Activated naive CD4-positive, alpha-beta T cell treated with anti-CD3 and anti-CD28 coated beads, Interleukin-2, amount 50 U/mL, for 72 hours (primary cell): ENCODE measurements at regions not wholly inside any gene's neighbourhood (a gene's known extent, or its start where the extent isn't known, plus 50 kb on each side); places are given as distances from the start of the nearest gene placed in this dataset.
"Not testable (repeated sequence)": the region's sequence is repeated elsewhere in the genome, so short reads cannot be mapped to it uniquely, and the experiment has no call there.

ENCODE experiments used
- ATAC-seq, 2 donors: fragments of 150-1000 bp; cut with Tn5 transposase; 2 replicates each; pipeline ENCODE4 v1.10.0; 2021; ENCODE audit warnings: mild to moderate bottlenecking in 2 of 2, moderate library complexity in 2 of 2
- DNase-seq, 2 donors: peaks; one replicate each; pipeline ENCODE4 v3.0.0; 2021 to 2022; ENCODE audit warnings: low spot score in 2 of 2
- H3K27ac Mint-ChIP-seq, 2 donors: one replicate each; pipeline ENCODE4 v1.8.0; 2022; ENCODE audit warnings: mild to moderate bottlenecking in 2 of 2, mixed read lengths in 2 of 2
- H3K36me3 Mint-ChIP-seq, 2 donors: one replicate each; pipeline ENCODE4 v1.8.0; 2022; ENCODE audit warnings: mixed read lengths in 2 of 2
- H3K9me3 Mint-ChIP-seq, 2 donors: one replicate each; pipeline ENCODE4 v1.8.0; 2022; ENCODE audit warnings: mixed read lengths in 2 of 2

DNA sequence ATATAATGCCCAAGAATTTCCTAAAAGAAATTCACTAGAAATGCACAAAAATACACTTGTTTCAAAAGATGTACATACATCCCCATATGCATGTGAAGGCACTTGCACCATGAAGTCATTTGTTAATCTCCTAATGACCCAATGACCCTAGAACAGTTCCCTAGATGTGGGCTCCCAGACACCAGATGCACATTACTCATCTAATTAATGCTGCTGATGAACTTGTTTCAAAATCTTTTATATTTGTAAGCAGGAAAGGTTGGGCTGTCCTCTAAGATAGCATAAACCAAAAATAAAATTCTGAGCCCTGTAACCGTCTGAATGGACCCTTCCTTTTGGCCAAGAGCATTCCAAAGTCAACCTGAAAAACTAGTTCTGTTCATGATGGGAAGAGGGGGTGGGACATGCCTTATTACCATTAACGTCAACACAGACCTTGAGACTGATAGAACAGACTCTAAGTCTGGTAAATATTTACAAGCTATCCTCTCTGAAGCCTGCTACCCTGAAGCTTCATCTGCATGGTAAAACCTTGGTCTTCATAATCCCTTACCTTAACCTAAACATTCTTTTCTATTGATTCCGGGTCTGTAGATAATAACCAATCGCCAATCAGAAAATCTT is 91.0 kb upstream of the DAPK1 start:
- Mint-ChIP-seq H3K9me3 (no peaks in the 10 kb centered on the region), H3K36me3 (no peaks in the 10 kb centered on the region), H3K27ac (no peak overlapping the region)
- no peak for DNase-seq
- ATAC-seq, result no peak

DNA sequence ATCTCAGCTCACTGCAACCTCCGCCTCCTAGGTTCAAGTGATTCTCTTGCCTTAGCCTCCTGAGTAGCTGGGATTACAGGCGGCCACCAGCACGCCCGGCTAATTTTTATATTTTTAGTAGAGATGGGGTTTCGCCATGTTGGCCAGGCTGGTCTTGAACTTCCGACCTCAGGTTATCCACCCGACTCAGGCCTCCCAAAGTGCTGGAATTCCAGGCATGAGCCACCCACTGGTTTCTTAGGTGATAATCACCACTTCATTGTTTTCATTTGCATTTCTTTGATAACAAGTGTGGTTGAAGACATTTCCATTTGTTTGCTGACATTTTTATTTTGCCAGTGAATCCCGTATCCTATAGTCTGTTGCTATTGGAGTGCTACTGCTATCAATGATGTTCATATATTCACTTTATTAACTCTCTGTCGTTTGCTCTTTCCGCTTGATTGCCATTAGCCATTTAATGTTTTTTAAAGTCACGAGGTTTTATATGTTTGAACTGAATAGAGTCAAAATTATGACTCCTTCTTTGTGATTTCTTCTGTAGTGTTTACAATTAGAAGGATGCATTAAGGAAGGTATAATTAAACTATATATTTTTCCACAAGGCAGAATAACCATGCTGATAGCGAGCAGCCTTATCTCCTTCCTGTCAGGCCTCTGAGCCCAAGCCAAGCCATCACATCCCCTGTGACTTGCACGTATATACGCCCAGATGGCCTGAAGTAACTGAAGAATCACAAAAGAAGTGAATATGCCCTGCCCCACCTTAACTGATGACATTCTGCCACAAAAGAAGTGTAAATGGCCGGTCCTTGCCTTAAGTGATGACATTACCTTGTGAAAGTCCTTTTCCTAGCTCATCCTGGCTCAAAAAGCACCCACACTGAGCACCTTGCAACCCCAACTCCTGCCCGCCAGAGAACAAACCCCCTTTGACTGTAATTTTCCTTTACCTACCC is 87.3 kb upstream of the DAPK1 start:
- DNase-seq, H3K36me3 Mint-ChIP-seq, H3K27ac Mint-ChIP-seq, ATAC-seq, H3K9me3 Mint-ChIP-seq: not testable (repeated sequence)

DNA sequence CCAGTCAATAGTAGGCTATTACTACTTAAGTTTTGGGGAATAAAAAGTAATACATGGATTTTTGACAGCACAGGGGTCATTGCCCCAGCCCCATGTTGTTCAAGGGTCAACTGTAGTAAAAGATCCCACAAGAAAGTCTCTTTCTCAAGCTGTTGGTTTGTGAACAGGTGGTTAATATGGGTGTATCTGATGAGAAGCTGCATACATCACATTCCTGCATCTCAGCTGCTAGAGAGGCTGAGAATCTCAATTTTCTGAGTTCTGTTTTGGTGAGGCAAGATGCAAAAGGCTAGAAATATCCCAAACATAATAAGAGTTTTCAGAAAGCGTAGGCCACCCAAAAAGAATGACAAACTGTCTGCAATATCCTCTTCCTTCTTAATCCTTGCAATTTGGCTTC is 76.8 kb upstream of the DAPK1 start:
- no peak overlapping the region for H3K27ac Mint-ChIP-seq
- ATAC-seq, result no peak
- H3K9me3 Mint-ChIP-seq, result peaks cover 0 to 9% of the 10 kb centered on the region in 2 donors
- H3K36me3 Mint-ChIP-seq, result peaks cover 0 to 17% of the 10 kb centered on the region in 2 donors
- no peak for DNase-seq

DNA sequence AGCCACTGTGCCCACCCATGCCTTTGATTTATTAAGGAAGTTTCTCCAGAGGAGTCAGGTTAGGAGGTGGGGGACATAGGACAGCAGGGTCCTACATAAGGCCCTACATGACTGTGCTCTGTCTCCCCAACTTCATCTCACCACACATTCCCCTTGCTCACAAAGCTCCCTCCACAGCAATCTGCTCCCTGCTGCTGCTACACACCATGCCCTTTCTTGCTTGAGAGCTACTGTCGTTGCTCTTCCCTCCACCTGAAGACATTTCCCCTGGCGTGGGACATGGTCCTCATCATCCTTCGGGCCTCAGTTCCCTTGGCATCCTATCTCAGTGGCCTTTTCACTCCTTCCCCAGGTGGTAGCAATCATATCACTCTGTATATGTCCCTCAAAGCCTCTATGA is 75.9 kb upstream of the DAPK1 start:
- peaks cover 0 to 9% of the 10 kb centered on the region in 2 donors for H3K9me3 Mint-ChIP-seq
- peaks cover 0 to 17% of the 10 kb centered on the region in 2 donors for H3K36me3 Mint-ChIP-seq
- DNase-seq (no peak), ATAC-seq (no peak)
- no peak overlapping the region for H3K27ac Mint-ChIP-seq

DNA sequence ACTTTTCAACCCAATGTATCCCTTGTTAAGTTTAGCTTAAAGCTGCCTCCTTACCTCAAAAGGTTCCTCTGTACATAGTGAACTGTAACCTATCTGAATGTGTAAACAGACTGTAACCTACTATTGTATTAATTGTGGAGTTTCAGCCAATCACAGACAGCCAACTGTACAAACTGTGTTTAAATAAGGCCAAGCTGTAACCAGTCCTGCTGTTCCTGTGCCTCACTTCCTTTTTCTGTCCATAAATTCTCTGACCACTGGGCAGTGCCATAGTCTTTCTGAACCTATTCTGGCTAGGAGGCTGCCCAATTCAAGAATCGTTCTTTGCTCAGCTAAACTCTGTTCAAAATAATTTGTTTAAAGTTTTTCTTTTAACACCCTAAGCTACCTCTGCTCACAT is 74.7 kb upstream of the DAPK1 start:
- no peak for ATAC-seq
- Mint-ChIP-seq H3K9me3 (peaks cover 0 to 9% of the 10 kb centered on the region in 2 donors), H3K27ac (no peak overlapping the region), H3K36me3 (peaks cover 0 to 17% of the 10 kb centered on the region in 2 donors)
- no peak for DNase-seq

DNA sequence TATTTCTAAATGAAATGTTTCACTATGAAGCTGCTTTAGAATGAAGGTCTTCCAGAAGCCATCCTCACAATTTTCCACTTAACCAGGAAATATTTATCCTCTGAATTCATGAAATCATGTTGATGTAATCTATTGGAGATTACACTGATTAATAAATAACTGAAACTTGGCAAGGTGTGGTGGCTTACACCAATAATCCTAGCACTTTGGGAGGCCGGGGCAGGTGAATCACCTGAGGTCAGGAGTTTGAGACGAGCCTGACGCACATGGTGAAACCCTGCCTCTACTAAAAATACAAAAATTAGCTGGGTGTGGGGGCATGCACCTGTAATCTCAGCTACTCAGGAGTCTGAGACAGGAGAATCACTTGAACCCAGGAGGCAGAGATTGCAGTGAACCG is 73.8 kb upstream of the DAPK1 start:
- H3K27ac Mint-ChIP-seq, ATAC-seq, H3K9me3 Mint-ChIP-seq, DNase-seq: not testable (repeated sequence)
- H3K36me3 Mint-ChIP-seq, result peaks cover 0 to 17% of the 10 kb centered on the region in 2 donors

GRCh38 chr9:87425202-87425601 is 72.5 kb upstream of the DAPK1 start:
- H3K27ac Mint-ChIP-seq, result no peak overlapping the region

GRCh38 chr9:87427851-87428506 is 69.7 kb upstream of the DAPK1 start:
- ATAC-seq (no peak), DNase-seq (no peak)
- Mint-ChIP-seq H3K9me3 (peaks cover 0 to 12% of the 10 kb centered on the region in 2 donors), H3K36me3 (peaks cover 0 to 15% of the 10 kb centered on the region in 2 donors), H3K27ac (no peak overlapping the region)

More at GRCh38 chr9:87425202-87425601, 72.5 kb upstream of the DAPK1 start:
- no peak for DNase-seq
- no peak for ATAC-seq
- H3K9me3 Mint-ChIP-seq, result peaks cover 0 to 9% of the 10 kb centered on the region in 2 donors
- peaks cover 0 to 17% of the 10 kb centered on the region in 2 donors for H3K36me3 Mint-ChIP-seq

- no peak overlapping the region for H3K27ac Mint-ChIP-seq
These were observed 69.0 kb upstream of the DAPK1 start for GRCh38 chr9:87428659-87429058.

DNA sequence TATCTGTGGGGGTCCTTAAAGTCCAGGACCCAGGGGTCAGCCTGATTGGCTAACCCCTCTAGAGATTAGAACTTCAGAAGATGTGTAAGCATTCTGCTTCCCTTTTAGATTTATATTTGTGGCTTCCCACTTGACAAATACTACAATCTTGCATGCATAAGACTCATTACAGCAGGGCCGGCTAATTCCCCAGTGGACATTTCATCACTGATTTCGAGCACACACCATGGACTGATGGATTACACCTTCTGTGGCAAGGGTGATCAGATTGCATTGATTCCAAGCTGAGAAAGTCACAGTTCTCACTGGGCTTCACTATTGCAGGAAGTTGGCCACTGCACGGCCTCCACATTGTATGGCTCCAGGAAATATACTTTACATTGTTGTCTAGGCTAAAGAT is 65.8 kb upstream of the DAPK1 start:
- Mint-ChIP-seq H3K27ac (no peak overlapping the region), H3K36me3 (no peaks in the 10 kb centered on the region), H3K9me3 (peaks cover 0 to 3% of the 10 kb centered on the region in 2 donors)
- no peak for DNase-seq
- no peak for ATAC-seq

More at GRCh38 chr9:87428659-87429058, 69.0 kb upstream of the DAPK1 start:
- Mint-ChIP-seq H3K36me3 (peaks cover 0 to 8% of the 10 kb centered on the region in 2 donors), H3K9me3 (peaks cover 0 to 12% of the 10 kb centered on the region in 2 donors)
- DNase-seq (no peak), ATAC-seq (no peak)

GRCh38 chr9:87433853-87434252 is 63.8 kb upstream of the DAPK1 start:
- H3K9me3 Mint-ChIP-seq, result peaks cover 0 to 3% of the 10 kb centered on the region in 2 donors
- DNase-seq (no peak), ATAC-seq (no peak)

GRCh38 chr9:87434366-87434765 is 63.3 kb upstream of the DAPK1 start:
- no peak for DNase-seq
- H3K36me3 Mint-ChIP-seq, result no peaks in the 10 kb centered on the region

More at GRCh38 chr9:87433853-87434252, 63.8 kb upstream of the DAPK1 start:
- Mint-ChIP-seq H3K27ac (no peak overlapping the region), H3K36me3 (no peaks in the 10 kb centered on the region)

DNA sequence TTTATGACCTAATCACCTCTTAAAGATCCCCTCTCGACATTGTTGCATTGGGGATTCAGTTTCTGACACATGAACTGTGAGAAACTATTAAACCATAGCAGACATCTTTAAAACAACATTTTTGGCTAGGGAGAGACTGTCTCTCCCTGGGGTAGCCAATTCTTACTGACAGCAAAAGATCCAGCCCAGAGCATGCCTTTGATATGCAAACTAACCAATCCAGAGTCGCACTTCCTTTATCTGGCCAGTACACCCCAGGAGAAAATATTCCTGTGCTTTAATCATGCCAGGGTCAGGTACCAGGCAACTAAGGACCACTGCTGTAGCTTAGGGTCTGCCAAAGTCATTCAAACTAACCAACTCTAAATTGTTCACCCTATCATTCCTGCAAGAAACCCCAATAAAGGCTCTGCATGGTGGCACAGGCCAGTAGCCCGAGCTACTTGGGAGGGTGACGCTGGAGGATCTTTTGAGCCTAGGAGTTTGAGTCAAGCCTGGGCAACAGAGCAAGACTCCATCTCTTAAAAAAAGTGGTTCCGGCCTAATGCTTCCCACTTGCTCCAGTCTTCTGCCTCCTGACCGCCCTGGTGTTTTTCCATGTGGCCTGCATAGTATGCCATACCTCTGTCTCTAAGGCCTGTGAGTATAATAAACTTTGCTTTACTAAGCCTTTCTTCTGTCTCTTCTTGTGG is 62.3 kb upstream of the DAPK1 start:
- no peak for DNase-seq
- H3K9me3 Mint-ChIP-seq, result peaks cover 0 to 3% of the 10 kb centered on the region in 2 donors
- H3K27ac Mint-ChIP-seq, result no peak overlapping the region
- H3K36me3 Mint-ChIP-seq, result no peaks in the 10 kb centered on the region
- no peak for ATAC-seq

More at GRCh38 chr9:87434366-87434765, 63.3 kb upstream of the DAPK1 start:
- peaks cover 0 to 3% of the 10 kb centered on the region in 2 donors for H3K9me3 Mint-ChIP-seq
- no peak for ATAC-seq
- H3K27ac Mint-ChIP-seq, result no peak overlapping the region

- H3K36me3 Mint-ChIP-seq, result no peaks in the 10 kb centered on the region
- no peaks in the 10 kb centered on the region for H3K9me3 Mint-ChIP-seq
- ATAC-seq (no peak), DNase-seq (no peak)
- H3K27ac Mint-ChIP-seq, result no peak overlapping the region
These were observed 61.0 kb upstream of the DAPK1 start for GRCh38 chr9:87436716-87437115.

GRCh38 chr9:87437966-87438365 is 59.7 kb upstream of the DAPK1 start:
- Mint-ChIP-seq H3K9me3 (no peaks in the 10 kb centered on the region), H3K27ac (no peak overlapping the region), H3K36me3 (no peaks in the 10 kb centered on the region)
- no peak for DNase-seq
- no peak for ATAC-seq

DNA sequence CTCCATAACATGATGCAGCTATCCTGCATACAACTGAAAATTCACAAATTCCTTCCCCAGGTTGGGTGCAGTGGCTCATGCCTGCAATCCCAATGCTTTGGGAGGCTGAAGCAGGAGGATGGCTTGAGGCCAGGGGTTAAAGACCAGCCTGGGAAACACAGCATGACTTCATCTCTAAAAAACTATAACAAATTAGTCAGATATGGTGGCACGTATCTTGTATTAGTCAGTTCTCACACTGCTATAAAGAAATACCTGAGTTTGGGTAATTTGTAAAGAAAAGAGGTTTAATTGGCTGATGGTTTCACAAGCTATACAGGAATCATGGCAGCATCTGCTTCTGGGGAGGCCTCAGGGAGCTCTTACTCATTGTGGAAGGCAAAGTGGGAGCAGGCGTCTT is 56.4 kb upstream of the DAPK1 start:
- DNase-seq, result no peak
- Mint-ChIP-seq H3K36me3 (no peaks in the 10 kb centered on the region), H3K9me3 (peaks cover 0 to 5% of the 10 kb centered on the region in 2 donors), H3K27ac (no peak overlapping the region)
- no peak for ATAC-seq
